A549 (cell line): ENCODE measurements at regions not wholly inside any gene's neighbourhood (a gene's known extent, or its start where the extent isn't known, plus 50 kb on each side); places are given as distances from the start of the nearest gene placed in this dataset.

Experiments
- ATAC-seq, 2 experiments: fragments of 200-7000 bp in 1 of 2; fragments of >200 bp in 1 of 2; cut with Nextera tagmentation in 1 of 2; cut with Tn5 transposase in 1 of 2; 3 replicates each; pipeline versions ENCODE4 v1.8.0 to v1.9.1; 2018 to 2020; ENCODE audit warnings: mild to moderate bottlenecking in 1 of 2, moderate library complexity in 1 of 2
- CTCF ChIA-PET: fragments of 300-600 bp; sonication (Branson Sonifier 250); formaldehyde crosslinking; extraction: SDS; loops from one replicate; lab custom pipeline; 2021; ENCODE audit warnings: antibody characterized with exemption, inconsistent platforms; lab: Yijun Ruan, JAX
- POLR2A ChIA-PET: fragments of 350-600 bp; formaldehyde crosslinking; extraction: SDS; loops from one replicate; lab custom pipeline; 2021; ENCODE audit warnings: antibody characterized with exemption, inconsistent platforms; lab: Yijun Ruan, JAX
- DNase-seq, 2 experiments: peaks; one replicate each; pipeline versions ENCODE4 v3.0.0 to v3.0.0-alpha.2; 2011 to 2016; ENCODE audit warnings: low read depth in 1 of 2, low spot score in 1 of 2
- FAIRE-seq: peaks from 2 replicates; lab custom pipeline; 2011; peaks lifted over from hg19 to GRCh38; lab: Jason Lieb, UNC
- H3K27ac ChIP-seq, 2 experiments: fragments of >200 bp; sonication (Bioruptor Twin); formaldehyde crosslinking; 3 replicates each; pipeline ENCODE4 v1.5.1; 2016 to 2017
- H3K4me1 ChIP-seq: fragments of >200 bp; sonication (Bioruptor Twin); formaldehyde crosslinking; 3 replicates; pipeline ENCODE4 v1.6.1; 2016
- H3K4me2 ChIP-seq: fragments of >200 bp; sonication (Bioruptor Twin); formaldehyde crosslinking; 3 replicates; pipeline ENCODE4 v1.6.1; 2016
- H3K4me3 ChIP-seq: fragments of >200 bp; sonication (Bioruptor Twin); formaldehyde crosslinking; 3 replicates; pipeline ENCODE4 v1.5.1; 2016
- H3K9me3 ChIP-seq: fragments of >200 bp; sonication (Bioruptor Twin); formaldehyde crosslinking; 3 replicates; pipeline ENCODE4 v1.6.1; 2016
- BHLHE40 ChIP-seq: IDR thresholded peaks from 2 replicates; pipeline ENCODE4 v1.6.1; 2012; ENCODE audit warnings: low read depth, low read length, inconsistent platforms
- CBX2 ChIP-seq: fragments of 200-600 bp; sonication (generic); IDR thresholded peaks from 2 replicates; pipeline ENCODE4 v1.6.1; 2016; ENCODE audit warnings: low read depth, mild to moderate bottlenecking, borderline replicate concordance
- CBX8 ChIP-seq: fragments of 200-600 bp; sonication (generic); IDR thresholded peaks from 2 replicates; pipeline ENCODE4 v1.6.1; 2016
- CHD4 ChIP-seq: fragments of 200-600 bp; sonication (generic); IDR thresholded peaks from 2 replicates; pipeline ENCODE4 v1.6.1; 2016; ENCODE audit warnings: antibody characterized with exemption, mild to moderate bottlenecking, borderline replicate concordance
- FOSL2 ChIP-seq, 2 experiments: fragments of 450-650 bp in 1 of 2; fragments of >200 bp in 1 of 2; sonication (Bioruptor Twin) in 1 of 2; formaldehyde crosslinking; IDR thresholded peaks; 2 replicates each; pipeline versions ENCODE4 v1.5.0 to v1.6.1; 2016 to 2020; ENCODE audit warnings: mild to moderate bottlenecking in 1 of 2, moderate library complexity in 1 of 2
- FOXS1 ChIP-seq: fragments of 250-450 bp; sonication (Bioruptor Pico); IDR thresholded peaks from 2 replicates; pipeline ENCODE4 v1.5.0; 2020; ENCODE audit warnings: mild to moderate bottlenecking, moderate library complexity
- GATA3 ChIP-seq: IDR thresholded peaks from 2 replicates; pipeline ENCODE4 v1.6.1; 2012; ENCODE audit warnings: borderline replicate concordance
- HDAC2 ChIP-seq: fragments of 200-600 bp; sonication (generic); IDR thresholded peaks from 2 replicates; pipeline ENCODE4 v1.6.1; 2016
- HEYL ChIP-seq: fragments of 250-450 bp; sonication (Bioruptor Pico); IDR thresholded peaks from 2 replicates; pipeline ENCODE4 v1.8.0; 2021; ENCODE audit warnings: mild to moderate bottlenecking, moderate library complexity
- HOXB13 ChIP-seq: fragments of 250-450 bp; sonication (Bioruptor Pico); IDR thresholded peaks from 2 replicates; pipeline ENCODE4 v1.5.0; 2020; ENCODE audit warnings: low read depth, mild to moderate bottlenecking, moderate library complexity
- HOXB5 ChIP-seq: fragments of 250-450 bp; sonication (Bioruptor Pico); IDR thresholded peaks from 2 replicates; pipeline ENCODE4 v1.5.0; 2020; ENCODE audit warnings: mild to moderate bottlenecking, moderate library complexity
- JUN ChIP-seq, 2 experiments: fragments of >200 bp; sonication (Bioruptor Twin); formaldehyde crosslinking; IDR thresholded peaks; 2 replicates in 1 of 2; 3 replicates in 1 of 2; pipeline ENCODE4 v1.6.1; 2016 to 2017
- JUNB ChIP-seq: fragments of >200 bp; sonication (Bioruptor Twin); formaldehyde crosslinking; IDR thresholded peaks from 2 replicates; pipeline ENCODE4 v1.6.1; 2016
- KDM5A ChIP-seq: fragments of 200-600 bp; sonication (generic); IDR thresholded peaks from 2 replicates; pipeline ENCODE4 v1.6.1; 2016; ENCODE audit warnings: antibody characterized with exemption, mild to moderate bottlenecking
- MAZ ChIP-seq: fragments of 150-350 bp; IDR thresholded peaks from 2 replicates; pipeline ENCODE4 v1.6.1; 2014; ENCODE audit warnings: antibody characterized with exemption, low read depth, low read length, borderline replicate concordance
- RAD21 ChIP-seq, 2 experiments: fragments of >200 bp in 1 of 2; sonication (Bioruptor Twin) in 1 of 2; formaldehyde crosslinking in 1 of 2; IDR thresholded peaks in 1 of 2; conservative IDR thresholded peaks in 1 of 2; 2 replicates in 1 of 2; 3 replicates in 1 of 2; pipeline ENCODE4 v1.6.1; 2012 to 2018; ENCODE audit warnings: inconsistent platforms in 1 of 2
- RARB ChIP-seq: fragments of 250-450 bp; sonication (Bioruptor Pico); IDR thresholded peaks from 2 replicates; pipeline ENCODE4 v1.8.0; 2021; ENCODE audit warnings: mild to moderate bottlenecking, moderate library complexity
- RCOR1 ChIP-seq: fragments of 150-350 bp; IDR thresholded peaks from 2 replicates; pipeline ENCODE4 v1.6.1; 2014; ENCODE audit warnings: antibody characterized with exemption, low read length, low read depth
- RNF2 ChIP-seq: fragments of 200-600 bp; sonication (generic); IDR thresholded peaks from 2 replicates; pipeline ENCODE4 v1.6.1; 2016; ENCODE audit warnings: low read depth, mild to moderate bottlenecking, antibody characterized with exemption, moderate library complexity, borderline replicate concordance
- TFCP2L1 ChIP-seq: fragments of 250-450 bp; sonication (Bioruptor Pico); IDR thresholded peaks from 2 replicates; pipeline ENCODE4 v1.5.0; 2021; ENCODE audit warnings: mild to moderate bottlenecking
- TP53 ChIP-seq: fragments of 250-450 bp; sonication (Bioruptor Pico); IDR thresholded peaks from 2 replicates; pipeline ENCODE4 v1.5.0; 2021; ENCODE audit warnings: mild to moderate bottlenecking, moderate library complexity
- ZFP36 ChIP-seq: fragments of 450-650 bp; IDR thresholded peaks from 2 replicates; pipeline ENCODE4 v1.6.1; 2014; ENCODE audit warnings: borderline replicate concordance; ENCODE audit not compliant: partially characterized antibody
- WGBS: methylation state at CpG from one replicate; pipeline ENCODE4 v1.1.6; 2017; ENCODE audit errors: missing lambda C conversion rate; 5-methylcytosine and 5-hydroxymethylcytosine counted together
- TF ChIP-seq, protein P1 (sequence below): fragments of >200 bp; sonication (Bioruptor Twin); formaldehyde crosslinking; IDR thresholded peaks from 3 replicates; pipeline ENCODE4 v1.6.1; 2016
- TF ChIP-seq, protein P2 (sequence below): fragments of 150-350 bp; IDR thresholded peaks from 2 replicates; pipeline ENCODE4 v1.6.1; 2014; ENCODE audit warnings: low read depth, mild to moderate bottlenecking, low read length
- TF ChIP-seq, protein P3 (sequence below): fragments of >200 bp; sonication (Bioruptor Twin); formaldehyde crosslinking; IDR thresholded peaks from 3 replicates; pipeline ENCODE4 v1.5.1; 2016
- TF ChIP-seq, protein P4 (sequence below): fragments of 450-650 bp; IDR thresholded peaks from 2 replicates; pipeline ENCODE4 v1.6.1; 2014; ENCODE audit warnings: antibody characterized with exemption

DNA sequence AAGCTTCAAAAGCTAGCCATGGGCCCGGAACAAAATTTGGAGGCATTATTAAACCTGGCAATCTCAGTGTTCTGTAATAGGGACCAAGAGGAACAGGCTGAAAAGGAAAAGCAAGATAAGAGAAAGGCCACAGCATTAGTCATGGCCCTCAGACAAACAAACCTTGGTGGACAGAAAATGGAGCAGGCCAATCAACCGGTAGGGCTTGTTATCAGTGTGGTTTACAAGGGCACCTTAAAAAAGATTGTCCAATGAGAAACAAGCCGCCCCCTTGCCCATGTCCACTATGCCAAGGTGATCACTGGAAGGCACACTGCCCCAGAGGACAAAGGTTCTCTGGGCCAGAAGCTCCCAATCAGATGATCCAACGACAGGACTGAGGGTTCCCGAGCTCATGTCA, 653.9 kb upstream of the TMEM132C start:
- CTCF ChIA-PET = no interaction called here
- ATAC-seq (no peak), DNase-seq (no peak), FAIRE-seq (no peak)
- H3K27ac ChIP-seq = no peak overlapping the region
- H3K9me3 ChIP-seq = no peaks in the 10 kb centered on the region
- no peak overlapping the region for H3K4me3 ChIP-seq
- POLR2A ChIA-PET = no interaction called here
- H3K4me1 ChIP-seq = no peaks in the 10 kb centered on the region
- no peak overlapping the region for H3K4me2 ChIP-seq
- TF ChIP-seq KDM5A (no peak), JUNB (no peak), RAD21 (conservative IDR thresholded peaks at IDR 0.05 in 1 of 2, IDR thresholded peaks at IDR 0.05 in 1 of 2) (no peak), RCOR1 (no peak), RNF2 (no peak), CHD4 (no peak), FOSL2 (IDR thresholded peaks at IDR 0.05) (no peak), FOSL2 (CRISPR knock-in tag; IDR thresholded peaks at IDR 0.05) (no peak), HDAC2 (no peak), JUN (IDR thresholded peaks at IDR 0.05) (no peak), HEYL (CRISPR knock-in tag) (no peak)
- TF ChIP-seq, protein P1, sequence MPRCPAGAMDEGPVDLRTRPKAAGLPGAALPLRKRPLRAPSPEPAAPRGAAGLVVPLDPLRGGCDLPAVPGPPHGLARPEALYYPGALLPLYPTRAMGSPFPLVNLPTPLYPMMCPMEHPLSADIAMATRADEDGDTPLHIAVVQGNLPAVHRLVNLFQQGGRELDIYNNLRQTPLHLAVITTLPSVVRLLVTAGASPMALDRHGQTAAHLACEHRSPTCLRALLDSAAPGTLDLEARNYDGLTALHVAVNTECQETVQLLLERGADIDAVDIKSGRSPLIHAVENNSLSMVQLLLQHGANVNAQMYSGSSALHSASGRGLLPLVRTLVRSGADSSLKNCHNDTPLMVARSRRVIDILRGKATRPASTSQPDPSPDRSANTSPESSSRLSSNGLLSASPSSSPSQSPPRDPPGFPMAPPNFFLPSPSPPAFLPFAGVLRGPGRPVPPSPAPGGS = no peak
- WGBS = 0% methylated on average over 5 of the region's 5 CpGs

DNA sequence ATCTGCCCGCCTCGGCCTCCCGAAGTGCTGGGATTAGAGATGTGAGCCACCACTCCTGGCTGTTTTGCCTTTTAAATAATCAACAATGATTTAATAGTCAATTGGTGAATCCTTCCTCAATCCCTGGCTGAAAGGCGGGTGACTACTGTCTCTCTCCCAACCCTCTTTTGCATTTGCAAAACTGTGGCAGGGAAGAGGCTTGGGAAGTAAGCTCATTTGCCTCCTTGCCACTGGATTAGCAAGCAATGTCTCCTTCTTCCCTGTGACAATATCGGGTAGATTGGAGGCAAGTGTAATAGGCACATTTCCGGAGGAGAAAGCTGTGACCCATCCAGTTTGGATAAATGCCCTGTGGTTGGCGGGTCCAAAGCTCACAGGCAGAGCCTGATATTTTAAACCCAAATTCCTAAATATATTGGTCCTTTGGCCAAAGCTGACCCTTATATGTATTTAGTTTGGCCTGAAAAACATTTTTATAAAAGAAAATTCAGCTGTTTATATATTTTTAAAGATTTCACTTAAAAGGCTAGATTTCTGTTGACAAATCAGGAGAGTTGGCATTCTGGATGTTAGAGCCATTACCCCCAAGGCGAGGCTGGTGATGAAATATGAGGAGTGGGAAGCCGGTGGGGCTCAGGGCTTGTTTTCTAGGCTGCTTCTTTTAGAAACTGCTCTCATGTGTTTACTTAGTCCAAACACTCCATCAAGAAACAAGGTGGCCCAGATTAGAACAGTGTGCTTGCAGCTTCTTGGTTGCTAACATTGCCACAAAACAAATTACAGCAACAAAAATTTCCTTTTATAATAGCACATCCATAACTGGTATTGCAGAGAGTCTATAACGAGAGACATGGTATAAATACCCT, 646.9 kb upstream of the TMEM132C start:
- ATAC-seq (no peak), FAIRE-seq (no peak), DNase-seq (no peak)
- H3K4me2 ChIP-seq = no peak overlapping the region
- no peaks in the 10 kb centered on the region for H3K4me1 ChIP-seq
- H3K9me3 ChIP-seq = no peaks in the 10 kb centered on the region
- H3K27ac ChIP-seq = no peak overlapping the region
- WGBS = 12% methylated on average over 10 of the region's 10 CpGs
- ChIA-PET CTCF (interaction anchor here (0.6 to 1.6 kb wide), 2 partner anchors 27 to 57 kb away, joined by 4 to 5 read pairs; no protein-coding TSS in a partner anchor), POLR2A (no interaction called here)
- no peak overlapping the region for H3K4me3 ChIP-seq
- TF ChIP-seq, protein P2, sequence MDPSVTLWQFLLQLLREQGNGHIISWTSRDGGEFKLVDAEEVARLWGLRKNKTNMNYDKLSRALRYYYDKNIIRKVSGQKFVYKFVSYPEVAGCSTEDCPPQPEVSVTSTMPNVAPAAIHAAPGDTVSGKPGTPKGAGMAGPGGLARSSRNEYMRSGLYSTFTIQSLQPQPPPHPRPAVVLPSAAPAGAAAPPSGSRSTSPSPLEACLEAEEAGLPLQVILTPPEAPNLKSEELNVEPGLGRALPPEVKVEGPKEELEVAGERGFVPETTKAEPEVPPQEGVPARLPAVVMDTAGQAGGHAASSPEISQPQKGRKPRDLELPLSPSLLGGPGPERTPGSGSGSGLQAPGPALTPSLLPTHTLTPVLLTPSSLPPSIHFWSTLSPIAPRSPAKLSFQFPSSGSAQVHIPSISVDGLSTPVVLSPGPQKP = no peak
- TF ChIP-seq, protein P3, sequence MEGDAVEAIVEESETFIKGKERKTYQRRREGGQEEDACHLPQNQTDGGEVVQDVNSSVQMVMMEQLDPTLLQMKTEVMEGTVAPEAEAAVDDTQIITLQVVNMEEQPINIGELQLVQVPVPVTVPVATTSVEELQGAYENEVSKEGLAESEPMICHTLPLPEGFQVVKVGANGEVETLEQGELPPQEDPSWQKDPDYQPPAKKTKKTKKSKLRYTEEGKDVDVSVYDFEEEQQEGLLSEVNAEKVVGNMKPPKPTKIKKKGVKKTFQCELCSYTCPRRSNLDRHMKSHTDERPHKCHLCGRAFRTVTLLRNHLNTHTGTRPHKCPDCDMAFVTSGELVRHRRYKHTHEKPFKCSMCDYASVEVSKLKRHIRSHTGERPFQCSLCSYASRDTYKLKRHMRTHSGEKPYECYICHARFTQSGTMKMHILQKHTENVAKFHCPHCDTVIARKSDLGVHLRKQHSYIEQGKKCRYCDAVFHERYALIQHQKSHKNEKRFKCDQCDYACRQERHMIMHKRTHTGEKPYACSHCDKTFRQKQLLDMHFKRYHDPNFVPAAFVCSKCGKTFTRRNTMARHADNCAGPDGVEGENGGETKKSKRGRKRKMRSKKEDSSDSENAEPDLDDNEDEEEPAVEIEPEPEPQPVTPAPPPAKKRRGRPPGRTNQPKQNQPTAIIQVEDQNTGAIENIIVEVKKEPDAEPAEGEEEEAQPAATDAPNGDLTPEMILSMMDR = no peak
- no peak for TF ChIP-seq FOXS1 (CRISPR knock-in tag)
- TF ChIP-seq HEYL (CRISPR knock-in tag) = no peak
- TF ChIP-seq MAZ = no peak
- no peak for TF ChIP-seq JUNB
- TF ChIP-seq, protein P4, sequence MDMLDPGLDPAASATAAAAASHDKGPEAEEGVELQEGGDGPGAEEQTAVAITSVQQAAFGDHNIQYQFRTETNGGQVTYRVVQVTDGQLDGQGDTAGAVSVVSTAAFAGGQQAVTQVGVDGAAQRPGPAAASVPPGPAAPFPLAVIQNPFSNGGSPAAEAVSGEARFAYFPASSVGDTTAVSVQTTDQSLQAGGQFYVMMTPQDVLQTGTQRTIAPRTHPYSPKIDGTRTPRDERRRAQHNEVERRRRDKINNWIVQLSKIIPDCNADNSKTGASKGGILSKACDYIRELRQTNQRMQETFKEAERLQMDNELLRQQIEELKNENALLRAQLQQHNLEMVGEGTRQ = no peak
- no peak for TF ChIP-seq TP53 (CRISPR knock-in tag)
- TF ChIP-seq CBX2 = no peak
- TF ChIP-seq HOXB5 (CRISPR knock-in tag) = no peak
- TF ChIP-seq BHLHE40 = no peak
- no peak for TF ChIP-seq ZFP36
- TF ChIP-seq GATA3 = no peak
- TF ChIP-seq RARB (CRISPR knock-in tag) = no peak
- TF ChIP-seq FOSL2 (IDR thresholded peaks at IDR 0.05) = no peak
- no peak for TF ChIP-seq FOSL2 (CRISPR knock-in tag; IDR thresholded peaks at IDR 0.05)
- no peak for TF ChIP-seq HOXB13 (CRISPR knock-in tag)
- no peak for TF ChIP-seq TFCP2L1 (CRISPR knock-in tag)
- TF ChIP-seq CBX8 = no peak
